Non-pigmented ciliary epithelial cell (primary cell): ENCODE measurements at regions not wholly inside any gene's neighbourhood (a gene's known extent, or its start where the extent isn't known, plus 50 kb on each side); places are given as distances from the start of the nearest gene placed in this dataset.
"Not testable (repeated sequence)": the region's sequence is repeated elsewhere in the genome, so short reads cannot be mapped to it uniquely, and the experiment has no call there.

Source experiments
- DNase-seq: peaks from one replicate; pipeline ENCODE4 v3.0.0-alpha.2; 2010; ENCODE audit warnings: low read depth

GRCh38 chr11:37908219-37908548 lies 1310.1 kb upstream of the RAG2 start:
- DNase-seq = no peak

- no peak for DNase-seq
Observed at GRCh38 chr11:37907436-37908218, 1309.6 kb upstream of the RAG2 start.

GRCh38 chr11:37905707-37906417 lies 1307.8 kb upstream of the RAG2 start:
- no peak for DNase-seq

- no peak for DNase-seq
Observed at GRCh38 chr11:37896016-37896415, 1298.0 kb upstream of the RAG2 start.

DNA sequence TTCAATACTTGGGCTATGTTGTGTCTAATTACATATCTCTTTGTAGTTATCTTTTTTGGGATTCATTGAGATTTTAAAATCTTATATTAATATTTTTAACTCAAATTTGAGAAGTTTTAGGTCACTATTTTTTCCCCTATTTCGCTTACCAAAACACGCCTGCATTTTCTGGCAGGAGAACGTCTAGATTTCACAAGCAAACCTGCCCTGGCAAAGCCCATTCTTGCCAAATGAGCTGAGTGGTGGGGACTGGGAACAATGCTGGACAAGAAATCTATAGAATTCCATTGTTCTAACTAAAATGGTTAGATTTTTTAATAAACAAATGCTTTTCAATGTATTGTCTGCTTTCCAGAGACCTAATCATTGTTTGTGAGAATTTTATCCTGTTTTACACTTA lies 1283.7 kb upstream of the RAG2 start:
- no peak for DNase-seq

GRCh38 chr11:37861671-37862070 lies 1263.6 kb upstream of the RAG2 start:
- DNase-seq = no peak

DNA sequence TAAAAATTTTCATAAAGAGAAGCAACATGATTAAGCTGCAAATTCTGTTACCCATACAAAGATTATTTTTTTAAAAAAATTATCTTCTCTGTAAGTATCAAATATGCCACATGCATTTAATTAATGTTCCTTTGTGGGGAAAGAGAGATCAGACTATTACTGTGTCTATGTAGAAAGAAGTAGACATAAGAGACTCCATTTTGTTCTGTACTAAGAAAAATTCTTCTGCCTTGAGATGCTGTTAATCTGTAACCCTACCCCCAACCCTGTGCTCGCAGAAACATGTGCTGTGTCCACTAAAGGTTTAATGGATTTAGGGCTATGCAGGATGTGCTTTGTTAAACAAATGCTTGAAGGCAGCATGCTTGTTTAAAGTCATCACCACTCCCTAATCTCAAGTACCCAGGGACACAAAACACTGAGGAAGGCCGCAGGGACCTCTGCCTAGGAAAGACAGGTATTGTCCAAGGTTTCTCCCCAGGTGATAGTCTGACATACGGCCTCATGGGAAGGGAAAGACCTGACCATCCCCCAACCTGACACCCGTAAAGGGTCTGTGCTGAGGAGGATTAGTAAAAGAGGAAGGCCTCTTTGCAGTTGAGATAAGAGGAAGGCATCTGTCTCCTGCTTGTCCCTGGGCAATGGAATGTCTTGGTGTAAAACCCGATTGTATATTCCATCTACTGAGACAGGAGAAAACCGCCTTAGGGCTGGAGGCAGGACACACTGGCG lies 1260.9 kb upstream of the RAG2 start:
- DNase-seq = not testable (repeated sequence)

GRCh38 chr11:37858398-37858797 lies 1260.4 kb upstream of the RAG2 start:
- DNase-seq = no peak

DNA sequence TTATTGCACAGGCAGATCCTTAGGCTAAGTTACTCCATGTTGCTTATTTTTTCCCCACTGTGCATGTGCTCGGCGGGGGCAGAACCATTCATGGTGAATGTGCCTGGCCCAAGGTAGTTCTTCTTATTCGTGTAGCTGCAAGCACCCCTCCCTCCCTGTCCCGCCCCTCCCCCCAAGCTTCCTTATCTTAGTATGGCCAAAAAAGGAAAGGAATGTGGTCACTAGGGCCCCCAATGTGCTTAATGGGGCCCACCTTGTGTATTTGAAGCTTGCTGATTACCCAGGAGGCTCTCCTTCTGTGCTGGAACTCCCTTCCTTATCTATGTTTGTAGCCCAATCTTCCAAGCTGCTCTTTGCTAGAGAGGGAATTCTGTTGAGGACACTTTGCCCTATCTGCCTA lies 1259.7 kb upstream of the RAG2 start:
- DNase-seq = no peak

DNA sequence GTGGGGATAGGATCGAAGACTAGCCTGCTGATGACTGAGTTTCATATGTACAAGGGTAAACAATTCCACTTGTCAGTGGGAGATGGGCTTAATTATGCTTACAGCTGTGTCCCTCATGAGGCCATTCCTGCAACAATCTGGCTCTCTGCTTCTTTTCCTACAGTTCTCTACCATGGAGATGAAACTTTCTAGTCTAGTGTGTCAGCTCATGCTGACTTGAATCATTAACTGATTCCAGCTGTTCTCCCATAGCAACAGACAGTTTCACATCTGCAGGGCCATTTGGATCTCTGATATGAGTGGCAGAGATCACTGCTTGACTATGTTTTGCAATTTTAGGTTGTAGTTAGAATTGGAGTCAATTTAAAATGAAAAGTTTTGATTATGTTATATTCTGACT lies 1251.7 kb upstream of the RAG2 start:
- no peak for DNase-seq

GRCh38 chr11:37843603-37844002 lies 1245.6 kb upstream of the RAG2 start:
- DNase-seq = no peak

- no peak for DNase-seq
Observed at GRCh38 chr11:37841016-37841415, 1243.0 kb upstream of the RAG2 start.

DNA sequence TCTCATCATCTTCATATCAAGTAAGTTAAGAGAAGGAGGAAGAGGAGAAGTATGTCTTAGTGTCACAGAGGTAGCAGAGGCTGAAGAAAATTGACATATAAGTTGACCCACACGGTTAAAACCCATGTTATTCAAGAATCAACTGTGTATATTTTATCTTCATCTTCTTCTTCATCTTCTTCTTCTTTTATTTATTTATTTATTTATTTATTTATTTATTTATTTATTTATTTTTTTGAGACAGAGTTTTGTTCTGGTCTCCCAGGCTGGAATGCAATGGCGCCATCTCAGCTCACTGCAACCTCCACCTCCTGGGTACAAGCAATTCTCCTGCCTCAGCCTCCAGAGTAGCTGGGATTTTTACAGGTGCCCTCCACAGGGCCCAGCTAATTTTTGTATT lies 1242.3 kb upstream of the RAG2 start:
- not testable (repeated sequence) for DNase-seq

GRCh38 chr11:37830529-37830928 lies 1232.5 kb upstream of the RAG2 start:
- no peak for DNase-seq

DNA sequence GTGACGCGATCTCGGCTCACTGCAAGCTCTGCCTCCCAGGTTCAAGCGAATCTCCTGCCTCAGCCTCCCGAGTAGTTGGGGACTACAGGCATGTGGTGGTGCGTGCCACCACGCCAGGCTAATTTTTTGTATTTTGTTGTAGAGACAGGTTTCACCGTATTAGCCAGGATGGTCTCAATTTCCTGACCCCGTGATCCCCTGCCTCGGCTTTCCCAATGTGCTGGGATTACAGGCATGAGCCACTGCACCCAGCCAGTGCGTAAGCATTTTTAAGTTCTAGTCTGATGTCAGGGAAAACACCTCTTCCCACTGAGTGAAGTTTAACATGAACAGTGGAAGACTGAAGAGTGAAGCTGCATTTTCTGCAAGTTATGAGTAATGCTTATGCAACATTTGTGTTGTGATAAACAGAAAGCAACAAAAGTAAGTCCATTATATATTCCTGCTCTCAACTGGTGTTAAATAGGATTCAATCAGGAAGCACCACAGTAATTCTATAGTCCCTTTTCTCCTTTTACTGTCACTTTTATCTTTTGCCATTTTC lies 1219.8 kb upstream of the RAG2 start:
- no peak for DNase-seq

DNA sequence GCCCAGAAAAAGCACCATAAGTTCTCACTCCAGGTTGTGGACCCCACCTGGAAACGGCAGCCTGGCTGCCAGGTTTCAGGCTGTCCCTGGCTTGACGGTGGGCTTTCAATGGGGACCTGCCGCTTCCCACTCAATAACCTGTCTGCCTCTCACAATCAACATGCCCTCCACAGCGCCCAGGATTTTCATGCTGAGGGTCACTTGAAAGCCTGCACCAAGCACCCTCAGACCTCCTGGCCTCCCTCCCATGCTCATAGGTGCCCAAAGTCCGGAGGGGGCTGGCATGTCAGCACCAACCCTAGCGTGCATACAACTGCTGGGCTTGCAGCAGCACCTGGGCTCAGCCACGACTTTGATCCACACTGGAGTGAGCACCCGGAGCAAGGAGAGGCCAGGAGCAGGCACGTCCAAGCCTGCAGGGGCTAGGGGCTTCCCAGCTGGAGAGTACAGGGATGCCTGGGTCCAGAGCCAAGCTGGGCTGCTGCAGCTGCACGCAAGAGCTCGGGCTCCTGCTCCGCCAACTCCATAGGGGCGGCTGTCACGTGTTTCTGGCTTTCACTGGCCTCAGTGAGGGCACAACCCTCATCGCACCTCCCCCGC lies 1214.3 kb upstream of the RAG2 start:
- DNase-seq = no peak

GRCh38 chr11:37811349-37811748 lies 1213.3 kb upstream of the RAG2 start:
- DNase-seq = no peak

DNA sequence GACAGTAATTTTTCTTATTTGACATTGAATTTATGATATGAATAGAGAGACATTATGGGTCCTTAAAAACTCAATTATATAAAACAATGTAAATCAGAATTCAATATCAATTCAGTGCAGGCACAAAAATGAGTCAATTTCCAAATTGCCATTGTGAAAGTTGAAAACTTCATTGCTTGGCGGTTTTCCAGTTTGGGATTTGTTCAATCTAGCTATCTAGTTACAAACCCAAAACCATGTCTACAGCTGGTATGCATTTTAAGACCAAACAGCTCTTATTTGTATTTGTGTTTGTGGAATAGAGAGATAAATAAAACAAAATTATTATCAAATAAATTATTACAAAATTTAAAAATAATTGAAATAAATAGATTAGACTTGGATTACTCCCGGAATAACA lies 1206.6 kb upstream of the RAG2 start:
- no peak for DNase-seq

- DNase-seq = peak; percentile 80
Observed at GRCh38 chr11:37788141-37788877, 1190.3 kb upstream of the RAG2 start.

DNA sequence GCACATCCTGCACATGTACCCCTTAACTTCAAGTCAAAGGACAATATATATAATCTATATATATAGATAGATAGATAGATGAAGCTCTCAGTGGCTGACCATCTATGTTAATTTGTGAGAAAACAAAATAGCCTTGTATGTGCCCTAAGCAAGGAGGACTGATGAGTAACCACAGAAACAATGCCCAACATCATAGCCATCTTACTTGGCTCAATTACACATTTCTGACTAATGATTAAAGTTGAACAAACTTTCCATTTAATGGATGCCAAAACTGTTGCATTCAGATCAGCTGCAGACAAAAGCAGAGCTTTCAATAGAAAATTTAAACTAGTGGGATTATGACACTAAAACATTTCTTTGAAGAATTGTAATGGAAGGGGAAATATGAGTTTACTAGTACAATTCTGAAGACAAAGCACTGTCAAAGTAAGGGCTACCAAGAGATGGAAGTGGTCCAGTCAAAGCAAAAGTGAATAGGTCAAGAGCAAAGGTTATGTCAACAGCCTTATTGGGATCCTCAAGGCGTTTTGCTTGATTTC lies 1188.2 kb upstream of the RAG2 start:
- peak; percentile 30 for DNase-seq

DNA sequence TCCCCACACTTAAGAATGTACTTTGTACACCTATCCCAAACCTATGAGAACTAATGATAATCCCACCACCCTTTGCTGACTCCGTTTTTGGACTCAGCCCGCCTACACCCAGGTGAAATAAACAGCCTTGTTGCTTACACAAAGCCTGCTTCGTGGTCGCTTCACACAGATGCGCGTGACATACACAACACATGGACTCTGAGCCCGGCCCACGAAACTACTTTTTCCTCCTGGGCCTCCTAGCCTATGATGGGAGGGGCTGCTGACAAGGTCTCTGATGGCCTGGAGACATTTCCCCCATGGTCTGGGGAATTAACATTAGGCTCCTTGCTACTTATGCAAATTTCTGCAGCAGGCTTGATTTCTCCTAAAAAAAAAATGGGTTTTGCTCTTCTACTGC lies 1176.4 kb upstream of the RAG2 start:
- DNase-seq = no peak
